Stromal cell of bone marrow (primary cell): ENCODE measurements at regions not wholly inside any gene's neighbourhood (a gene's known extent, or its start where the extent isn't known, plus 50 kb on each side); places are given as distances from the start of the nearest gene placed in this dataset.
"Not testable (repeated sequence)": the region's sequence is repeated elsewhere in the genome, so short reads cannot be mapped to it uniquely, and the experiment has no call there.

Experiments
- DNase-seq: peaks from one replicate; pipeline ENCODE4 v3.0.0-alpha.2; 2012; ENCODE audit warnings: low read depth

- DNase-seq: no peak
Observed at GRCh38 chr2:189231719-189232323, 52.3 kb upstream of the COL5A2 start.

DNA sequence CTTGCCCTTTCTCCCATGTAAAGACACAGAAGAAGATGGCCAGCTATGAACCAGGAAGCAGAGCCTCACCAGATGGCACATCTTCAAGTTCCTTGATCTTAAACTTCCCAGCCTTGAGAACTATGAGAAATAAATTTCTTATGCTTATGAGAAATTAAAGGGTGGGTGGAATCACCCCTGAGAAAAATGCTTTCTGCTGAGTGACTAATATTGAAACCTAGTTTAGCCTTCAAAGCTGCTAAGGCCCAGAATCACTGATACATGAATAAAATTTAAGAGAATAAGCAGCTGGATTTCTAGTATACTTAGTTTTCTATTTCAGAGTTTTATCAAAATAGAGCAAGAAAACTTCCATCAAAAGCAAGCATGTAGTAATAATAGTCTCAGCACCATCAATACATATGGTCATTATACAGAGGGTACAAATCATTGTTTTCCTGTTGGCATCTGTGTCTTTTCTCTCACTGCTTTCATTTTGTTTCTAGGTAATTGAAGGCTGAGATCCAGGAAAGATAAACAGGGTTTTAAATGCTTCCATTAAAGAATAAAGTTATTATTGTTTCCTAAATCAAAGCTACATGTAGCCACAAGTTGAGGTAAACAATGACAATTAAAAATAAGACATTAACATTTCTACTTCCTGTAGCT lies 53.3 kb upstream of the COL5A2 start:
- no peak for DNase-seq

DNA sequence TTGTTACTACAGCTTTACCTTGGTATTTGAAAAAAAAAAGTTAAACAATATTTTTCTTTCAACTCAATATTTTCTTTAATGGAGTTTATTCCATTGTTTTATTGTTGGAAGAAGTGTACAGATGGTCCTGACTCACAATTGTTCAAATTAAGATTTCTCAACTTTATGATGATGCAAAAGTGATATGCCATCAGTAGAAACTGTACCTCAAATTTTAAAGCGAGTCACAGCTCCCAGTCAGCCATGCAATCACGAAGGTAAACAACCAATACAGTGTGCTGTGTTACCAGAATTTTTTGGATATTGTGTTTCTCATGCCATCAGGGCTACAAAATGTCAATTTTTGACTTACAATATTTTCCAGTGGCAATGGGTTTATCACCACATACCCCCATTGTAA lies 54.0 kb upstream of the COL5A2 start:
- DNase-seq: no peak

- no peak for DNase-seq
Observed at GRCh38 chr2:189234991-189235390, 55.4 kb upstream of the COL5A2 start.

GRCh38 chr2:189236066-189236465 lies 56.5 kb upstream of the COL5A2 start:
- DNase-seq: peak; percentile 83

DNA sequence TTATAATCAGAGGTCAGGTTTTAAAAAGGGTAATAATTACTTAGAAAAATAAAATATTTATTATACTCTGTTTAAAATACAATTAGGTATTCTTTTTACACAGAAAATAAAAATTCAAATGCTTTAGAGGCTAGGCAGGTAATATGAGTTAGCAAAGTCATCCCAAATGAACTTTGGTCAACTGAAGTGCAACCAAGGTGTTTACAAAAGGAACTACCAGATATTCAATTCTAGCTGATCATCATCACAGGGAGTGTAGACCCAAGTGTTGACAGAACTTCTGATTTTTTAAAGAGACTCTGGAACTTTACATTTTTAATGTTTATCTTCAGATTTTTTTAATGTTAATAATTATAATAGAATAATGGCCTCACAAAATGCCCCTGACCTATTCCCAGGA lies 59.3 kb upstream of the COL5A2 start:
- no peak for DNase-seq

GRCh38 chr2:189243843-189244242 lies 64.3 kb upstream of the COL5A2 start:
- not testable (repeated sequence) for DNase-seq

DNA sequence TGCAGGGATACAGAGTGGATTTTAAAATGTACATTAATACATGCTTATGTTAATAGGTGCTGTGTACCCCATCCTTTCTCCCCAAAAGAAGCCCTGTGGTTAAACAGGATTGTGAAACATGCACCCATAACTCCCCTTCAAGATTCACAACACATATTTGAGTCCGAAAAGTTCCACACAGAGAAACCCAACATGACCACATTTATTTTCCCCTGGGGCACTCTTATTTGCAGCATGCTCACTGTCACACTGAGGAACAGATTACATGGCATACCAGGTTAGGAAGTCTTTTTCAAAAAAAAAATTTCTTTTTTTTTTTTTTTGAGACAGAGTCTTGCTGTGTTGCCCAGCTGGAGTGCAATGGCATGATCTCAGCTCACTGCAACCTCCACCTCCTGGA lies 67.7 kb upstream of the COL5A2 start:
- DNase-seq: no peak

- no peak for DNase-seq
Observed at GRCh38 chr2:189248141-189248540, 68.6 kb upstream of the COL5A2 start.

GRCh38 chr2:189249171-189249570 lies 69.6 kb upstream of the COL5A2 start:
- DNase-seq: peak; percentile 52

GRCh38 chr2:189249901-189250300 lies 70.3 kb upstream of the COL5A2 start:
- no peak for DNase-seq

GRCh38 chr2:189252991-189253675 lies 73.6 kb upstream of the COL5A2 start:
- DNase-seq: no peak

GRCh38 chr2:189253836-189254235 lies 74.3 kb upstream of the COL5A2 start:
- no peak for DNase-seq

- DNase-seq: peak; percentile 83
Observed at GRCh38 chr2:189254268-189254883, 74.8 kb upstream of the COL5A2 start.

- no peak for DNase-seq
Observed at GRCh38 chr2:189255711-189256110, 76.2 kb upstream of the COL5A2 start.

- DNase-seq: no peak
Observed at GRCh38 chr2:189258616-189259365, 79.2 kb upstream of the COL5A2 start.

DNA sequence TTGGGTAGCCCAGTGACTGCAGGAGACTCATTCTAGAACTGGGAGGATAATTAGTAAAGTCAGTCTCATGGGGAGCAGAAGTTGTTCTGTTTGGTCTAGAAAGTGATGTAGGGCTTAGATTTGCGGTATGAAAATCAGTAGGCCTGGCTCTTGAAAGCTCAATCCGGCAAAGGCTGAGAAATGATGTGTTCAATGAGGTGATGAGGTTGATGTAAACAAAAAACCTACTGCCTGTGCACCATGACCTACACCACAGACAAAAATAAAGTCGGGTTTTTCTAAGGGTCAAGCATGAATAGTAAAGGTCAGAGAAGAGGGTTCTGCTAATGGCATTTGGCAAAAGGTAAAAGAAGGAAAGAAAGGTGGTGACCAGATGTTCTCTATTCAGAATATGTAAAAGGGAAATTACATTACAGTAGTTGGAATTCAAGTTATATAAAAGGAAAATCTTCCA lies 80.8 kb upstream of the COL5A2 start:
- DNase-seq: no peak

GRCh38 chr2:189261431-189261841 lies 81.9 kb upstream of the COL5A2 start:
- DNase-seq: peak; percentile 94

DNA sequence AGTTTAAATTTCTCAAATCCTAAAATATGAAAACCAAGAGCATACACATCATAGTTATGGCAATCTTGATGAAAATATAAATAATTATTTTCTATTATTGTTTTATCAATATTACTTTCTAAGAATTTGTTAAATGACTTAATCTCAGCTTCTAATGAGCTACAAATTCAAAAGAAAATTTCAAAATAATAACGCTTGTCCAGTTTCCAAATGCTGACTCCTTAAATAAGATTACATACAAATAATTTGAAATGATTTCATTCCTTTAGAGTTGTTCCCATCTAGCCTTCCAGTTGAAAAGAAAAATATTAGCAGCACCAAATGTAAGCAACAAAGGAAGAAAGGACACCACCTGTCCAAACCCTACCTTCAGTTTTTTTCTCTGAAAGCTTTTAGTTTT lies 82.4 kb upstream of the COL5A2 start:
- DNase-seq: no peak

- DNase-seq: no peak
Observed at GRCh38 chr2:189265696-189266320, 86.2 kb upstream of the COL5A2 start.

DNA sequence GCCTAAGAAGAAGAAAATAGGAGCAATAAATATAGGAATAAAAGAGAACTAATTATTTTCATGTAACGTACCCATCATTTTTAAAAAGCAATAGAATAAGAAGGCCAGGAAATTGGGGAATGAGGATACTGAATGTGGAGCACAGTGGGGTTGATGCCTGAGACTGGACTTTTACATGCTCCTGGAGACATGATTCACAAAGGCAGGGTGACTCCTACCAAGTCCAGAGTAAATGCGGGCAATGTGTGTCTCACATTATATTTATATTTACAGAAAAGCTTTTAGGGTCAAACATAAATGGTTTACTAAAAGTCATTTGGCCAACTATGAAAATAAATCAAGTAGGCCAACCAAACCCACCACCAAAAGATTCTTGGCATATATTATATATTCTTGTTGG lies 87.9 kb upstream of the COL5A2 start:
- no peak for DNase-seq
